HEK293T (cell line): ENCODE measurements at regions not wholly inside any gene's neighbourhood (a gene's known extent, or its start where the extent isn't known, plus 50 kb on each side); places are given as distances from the start of the nearest gene placed in this dataset.

Experiments
- BHLHE40 ChIP-seq: fragments of 450-650 bp; IDR thresholded peaks from 2 replicates; pipeline ENCODE4 v1.6.1; 2016; ENCODE audit warnings: mild to moderate bottlenecking, moderate library complexity, borderline replicate concordance
- FOXA1 ChIP-seq: fragments of 450-650 bp; IDR thresholded peaks from 2 replicates; pipeline ENCODE4 v1.6.1; 2016; ENCODE audit warnings: mild to moderate bottlenecking
- SP1 ChIP-seq: fragments of 450-650 bp; IDR thresholded peaks from 2 replicates; pipeline ENCODE4 v1.6.1; 2017

GRCh38 chr5:15338546-15338945, 161.4 kb upstream of the FBXL7 start:
- no peak for TF ChIP-seq FOXA1
- TF ChIP-seq BHLHE40: no peak
- TF ChIP-seq SP1: no peak
